ENCODE measurements at regions not wholly inside any gene's neighbourhood (a gene's known extent, or its start where the extent isn't known, plus 50 kb on each side); places are given as distances from the start of the nearest gene placed in this dataset.

- no peak for DNase-seq
Observed at GRCh38 chr14:82182646-82183045, 649.0 kb upstream of the SEL1L start.

- no peak for DNase-seq
Observed at GRCh38 chr14:82190742-82191141, 657.1 kb upstream of the SEL1L start.

GRCh38 chr14:82192387-82192786 lies 658.7 kb upstream of the SEL1L start:
- DNase-seq = no peak

GRCh38 chr14:82223276-82223675 lies 689.6 kb upstream of the SEL1L start:
- DNase-seq = no peak

GRCh38 chr14:82224610-82225009 lies 691.0 kb upstream of the SEL1L start:
- no peak for DNase-seq

DNA sequence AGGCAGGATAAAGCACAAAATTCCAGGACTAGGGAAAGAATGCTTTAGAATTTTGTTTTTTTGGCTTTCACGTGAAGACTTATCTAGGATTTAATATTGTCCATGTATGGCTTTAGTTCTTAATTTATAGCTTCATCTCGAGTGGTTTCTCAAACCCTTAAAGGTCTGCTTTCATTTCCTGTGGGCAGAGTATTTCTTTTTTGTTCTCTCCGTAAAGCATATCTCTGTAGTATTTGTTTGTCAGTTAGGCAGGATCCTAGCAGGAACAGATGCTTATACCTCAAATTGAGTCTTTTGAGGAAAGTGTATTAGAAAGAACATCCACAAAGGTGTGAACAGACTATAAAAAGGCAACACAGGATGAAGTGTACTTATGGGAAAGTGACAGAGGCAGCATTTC lies 697.1 kb upstream of the SEL1L start:
- DNase-seq = no peak

DNA sequence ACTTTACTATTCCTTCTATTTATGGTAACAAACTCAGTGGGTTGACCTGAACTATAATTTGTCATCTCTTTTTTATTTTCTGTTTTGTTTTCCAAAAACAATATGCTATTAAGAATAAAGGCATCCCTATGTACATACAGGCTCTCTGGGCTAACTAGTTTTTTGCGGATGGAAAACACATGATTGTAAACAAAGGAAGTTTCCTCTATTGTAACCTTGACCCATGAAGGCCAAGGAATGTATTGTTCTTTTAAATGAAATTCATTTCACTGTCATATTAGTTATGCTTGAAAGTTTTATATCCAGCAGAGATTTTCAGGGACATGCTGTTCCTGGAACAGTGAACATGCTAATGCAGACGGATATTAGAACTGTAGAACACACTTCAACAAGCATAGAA lies 705.0 kb upstream of the SEL1L start:
- DNase-seq = no peak

DNA sequence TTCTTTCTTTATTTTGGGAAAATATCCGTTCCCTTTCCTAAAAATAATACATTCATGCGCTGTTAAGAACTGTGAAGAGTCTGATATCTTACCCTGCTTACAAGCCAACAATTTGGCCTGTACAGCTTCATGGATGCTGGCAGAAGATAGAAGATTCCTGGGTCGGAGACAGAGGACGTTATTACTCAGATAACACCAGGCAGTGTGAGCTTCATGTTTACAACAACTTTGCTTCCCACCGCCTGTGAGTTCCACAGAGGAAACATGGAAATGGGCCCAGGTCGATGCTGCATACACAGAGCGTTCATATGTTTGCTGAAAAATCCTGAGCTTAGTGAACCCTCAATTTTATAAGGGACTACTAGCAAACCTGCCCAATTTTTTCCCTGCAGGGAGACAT lies 705.6 kb upstream of the SEL1L start:
- DNase-seq = no peak

GRCh38 chr14:82244791-82245190 lies 711.1 kb upstream of the SEL1L start:
- no peak for DNase-seq

DNA sequence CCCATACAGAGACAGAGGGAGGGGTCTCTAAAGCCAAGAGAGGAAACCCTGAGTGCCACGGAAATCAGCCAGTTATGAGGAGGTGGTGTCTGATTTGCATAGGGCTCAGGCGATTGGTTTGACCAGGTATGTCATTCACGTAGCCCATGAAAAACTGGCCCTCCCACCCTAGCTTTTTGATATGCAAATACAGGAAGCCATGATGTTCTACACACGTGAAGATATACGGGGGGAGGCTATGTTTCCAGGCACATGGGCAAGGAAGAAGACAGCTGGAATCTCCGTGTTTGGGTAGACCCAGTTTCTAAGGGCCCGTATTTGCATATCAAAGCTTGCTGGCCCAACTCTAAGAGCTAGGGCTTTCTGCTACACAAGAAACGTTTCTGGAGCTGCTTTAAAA lies 717.8 kb upstream of the SEL1L start:
- no peak for DNase-seq

GRCh38 chr14:82270286-82270685 lies 736.6 kb upstream of the SEL1L start:
- no peak for DNase-seq

DNA sequence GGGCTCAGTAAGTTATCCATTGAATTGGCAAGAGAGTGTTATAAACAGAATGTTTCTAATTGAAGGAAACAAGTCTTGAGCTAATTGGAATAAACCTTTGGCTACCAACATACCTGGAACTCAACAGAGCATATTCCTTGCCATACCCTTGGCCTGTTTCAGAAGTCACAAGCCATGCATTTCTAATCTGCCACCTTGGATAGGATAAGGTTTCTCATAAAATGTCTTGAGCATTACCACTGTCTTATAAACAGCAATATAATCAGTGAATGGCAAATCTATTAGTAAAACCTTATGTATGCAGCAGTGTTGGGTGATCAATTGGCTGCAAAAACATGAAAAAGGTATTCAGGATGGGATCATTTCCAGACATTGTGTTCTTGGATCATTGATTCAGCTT lies 765.2 kb upstream of the SEL1L start:
- DNase-seq = no peak

- no peak for DNase-seq
Observed at GRCh38 chr14:82309199-82309598, 775.5 kb upstream of the SEL1L start.

- DNase-seq = no peak
Observed at GRCh38 chr14:82313889-82314288, 780.2 kb upstream of the SEL1L start.

GRCh38 chr14:82328442-82328841 lies 794.8 kb upstream of the SEL1L start:
- DNase-seq = no peak

- DNase-seq = no peak
Observed at GRCh38 chr14:82341261-82341810, 807.7 kb upstream of the SEL1L start.

DNA sequence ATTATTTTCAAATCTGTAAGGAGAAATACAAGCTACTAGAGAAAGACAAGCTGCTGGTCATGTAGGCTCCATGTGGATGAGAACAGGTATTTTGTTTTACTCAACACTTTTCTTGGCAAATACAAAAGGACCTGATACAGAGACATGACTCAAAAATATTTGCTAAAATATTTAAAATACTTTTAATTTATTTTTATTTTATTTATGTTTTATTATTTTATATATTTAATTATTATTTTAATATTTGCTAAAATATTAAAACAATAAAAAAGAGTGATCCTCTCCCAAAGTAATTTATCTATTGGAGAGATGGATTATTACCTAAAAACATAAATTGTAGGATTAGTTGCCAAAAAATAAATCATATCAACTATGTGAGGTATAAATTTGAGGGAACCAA lies 808.9 kb upstream of the SEL1L start:
- DNase-seq = no peak

- no peak for DNase-seq
Observed at GRCh38 chr14:82345184-82345583, 811.5 kb upstream of the SEL1L start.

- no peak for DNase-seq
Observed at GRCh38 chr14:82354126-82354525, 820.5 kb upstream of the SEL1L start.

DNA sequence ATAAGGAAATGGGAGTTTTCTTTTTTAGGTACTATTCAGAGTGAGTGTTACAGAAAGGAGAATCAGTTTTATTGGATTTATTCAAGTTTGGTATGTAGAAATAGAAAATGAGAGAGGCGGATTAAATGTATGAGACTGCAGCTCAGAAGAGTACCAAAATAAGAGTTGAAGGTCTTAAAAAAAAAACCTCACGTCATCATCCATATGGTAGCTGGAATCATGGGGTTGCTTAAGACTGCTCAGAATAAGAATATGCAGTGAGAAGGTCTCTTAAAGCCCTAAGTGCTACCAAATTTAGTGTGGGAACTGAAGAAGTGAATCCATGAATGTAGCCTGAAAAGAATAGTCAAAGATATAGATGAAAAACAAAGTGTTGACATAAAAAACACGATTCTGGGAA lies 825.5 kb upstream of the SEL1L start:
- DNase-seq = no peak

DNA sequence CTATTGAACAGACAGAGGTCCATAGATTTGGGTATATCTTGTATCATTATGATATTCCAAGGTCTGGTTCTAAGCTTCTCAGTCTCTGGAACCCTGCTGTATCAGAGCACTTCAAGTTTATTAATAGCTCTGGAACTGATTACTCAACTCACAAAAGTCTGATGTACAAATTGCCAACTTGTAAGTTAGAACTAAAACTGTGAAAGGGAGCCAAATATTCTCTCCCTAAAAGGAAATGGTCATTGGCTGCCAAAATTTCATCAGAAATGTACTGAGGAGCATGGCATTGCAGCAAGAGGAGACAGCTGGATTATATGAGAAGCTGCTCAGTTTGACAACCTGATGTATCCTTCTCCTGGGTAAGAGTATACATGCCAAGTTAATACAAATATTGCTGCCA lies 828.8 kb upstream of the SEL1L start:
- no peak for DNase-seq

DNA sequence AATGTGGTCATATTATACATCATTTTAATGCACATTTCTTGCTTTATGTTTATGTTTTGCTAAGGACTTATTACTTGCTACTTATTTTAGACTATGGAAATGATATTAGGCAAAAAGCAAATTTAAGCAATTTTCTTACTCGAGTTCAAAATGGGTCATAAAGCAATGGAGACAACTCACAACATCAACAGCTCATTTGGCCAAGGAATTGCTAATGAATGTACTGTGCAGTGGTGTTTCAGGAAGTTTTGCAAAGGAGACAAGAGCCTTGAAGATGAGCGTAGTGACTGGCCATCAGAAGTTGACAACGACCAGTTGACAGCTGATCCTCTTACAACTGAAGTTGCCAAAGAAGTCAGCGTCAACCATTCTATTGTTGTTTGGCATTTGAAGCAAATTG lies 831.8 kb upstream of the SEL1L start:
- no peak for DNase-seq

GRCh38 chr14:82366803-82367202 lies 833.1 kb upstream of the SEL1L start:
- DNase-seq = no peak

DNA sequence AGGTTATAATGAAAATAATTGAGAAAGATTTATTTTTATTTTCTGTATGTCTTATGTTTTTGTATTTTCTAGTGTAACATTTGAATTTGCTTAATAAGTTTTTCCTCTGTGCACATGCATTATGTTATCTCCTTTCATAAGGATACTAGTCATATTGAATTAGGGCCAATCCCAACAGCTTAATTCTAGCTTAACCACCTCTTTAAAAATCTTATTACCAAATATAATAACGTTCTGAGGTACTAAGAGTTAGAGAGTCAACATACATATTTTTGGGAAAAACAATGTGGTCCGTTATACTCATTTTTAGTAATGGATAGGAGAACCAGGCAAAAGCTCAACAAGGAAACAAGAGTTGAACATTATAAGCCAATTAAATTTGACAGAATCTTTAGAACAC lies 845.6 kb upstream of the SEL1L start:
- DNase-seq = no peak

DNA sequence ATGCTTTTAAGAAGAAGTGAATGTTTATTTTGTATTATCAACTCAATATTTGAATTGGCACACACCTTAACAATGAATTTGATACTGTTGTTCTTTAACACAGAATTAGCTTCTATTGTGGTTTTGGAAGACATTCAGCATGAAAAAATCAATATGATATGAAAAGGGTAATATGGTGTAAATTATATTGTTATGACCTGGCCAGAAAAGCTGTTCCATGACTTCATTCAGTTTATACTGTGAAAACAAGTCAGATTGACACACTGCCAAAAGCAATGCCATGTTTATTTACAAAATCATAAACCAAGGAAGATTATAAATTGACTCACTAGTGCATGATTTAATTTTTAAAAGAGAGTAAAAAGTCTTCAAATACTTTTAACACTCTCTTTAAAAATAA lies 851.4 kb upstream of the SEL1L start:
- DNase-seq = peak; percentile 2

DNA sequence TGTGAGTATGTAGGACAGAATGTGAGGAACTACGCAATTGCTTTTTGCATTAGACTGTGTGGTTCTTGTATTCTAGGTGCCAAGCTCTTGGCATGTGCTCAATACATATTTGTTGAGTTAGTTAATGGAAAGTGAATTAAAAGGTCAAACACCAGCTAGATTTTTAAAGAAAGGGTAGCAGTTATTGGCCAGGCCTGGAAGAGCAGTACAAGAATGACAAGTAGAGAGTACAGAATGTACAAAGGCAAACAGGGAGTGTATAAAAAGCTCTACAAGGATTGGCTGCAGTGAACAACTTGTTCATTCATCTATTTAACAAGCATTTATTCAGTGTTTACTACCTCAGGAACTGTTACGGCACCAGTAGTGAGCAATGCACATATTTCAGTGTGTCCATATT lies 854.0 kb upstream of the SEL1L start:
- no peak for DNase-seq

Measured in fibroblast of skin of back (primary cell).